Astrocyte of the hippocampus (primary cell): ENCODE measurements at regions not wholly inside any gene's neighbourhood (a gene's known extent, or its start where the extent isn't known, plus 50 kb on each side); places are given as distances from the start of the nearest gene placed in this dataset.
A peak's percentile ranks its signal among the peaks of the same experiment; 100 is the strongest.

Experiments used
- DNase-seq: peaks from one replicate; pipeline ENCODE4 v3.0.0; 2011; ENCODE audit warnings: low read depth, low spot score

GRCh38 chr15:31473385-31474058 lies 146.9 kb downstream of the KLF13 start:
- DNase-seq = no peak

- DNase-seq = no peak
These were observed 147.6 kb downstream of the KLF13 start for GRCh38 chr15:31474059-31474868.

- DNase-seq = no peak
These were observed 149.7 kb downstream of the KLF13 start for GRCh38 chr15:31476236-31476810.

GRCh38 chr15:31476866-31477265 lies 150.2 kb downstream of the KLF13 start:
- DNase-seq = no peak

GRCh38 chr15:31477301-31477700 lies 150.7 kb downstream of the KLF13 start:
- DNase-seq = no peak

GRCh38 chr15:31477851-31478701 lies 151.4 kb downstream of the KLF13 start:
- no peak for DNase-seq

- no peak for DNase-seq
These were observed 152.1 kb downstream of the KLF13 start for GRCh38 chr15:31478702-31479221.

- DNase-seq = no peak
These were observed 153.9 kb downstream of the KLF13 start for GRCh38 chr15:31480356-31481025.

- DNase-seq = no peak
These were observed 154.5 kb downstream of the KLF13 start for GRCh38 chr15:31481142-31481541.

- no peak for DNase-seq
These were observed 155.7 kb downstream of the KLF13 start for GRCh38 chr15:31482122-31482922.

- peak; percentile 46 for DNase-seq
These were observed 156.7 kb downstream of the KLF13 start for GRCh38 chr15:31483053-31483985.

- DNase-seq = no peak
These were observed 157.6 kb downstream of the KLF13 start for GRCh38 chr15:31483986-31484951.

GRCh38 chr15:31484986-31485385 lies 158.4 kb downstream of the KLF13 start:
- no peak for DNase-seq

GRCh38 chr15:31485431-31485830 lies 158.8 kb downstream of the KLF13 start:
- no peak for DNase-seq

GRCh38 chr15:31485911-31486461 lies 159.4 kb downstream of the KLF13 start:
- peak; percentile 20 for DNase-seq

- no peak for DNase-seq
These were observed 159.9 kb downstream of the KLF13 start for GRCh38 chr15:31486506-31486905.

- DNase-seq = no peak
These were observed 160.5 kb downstream of the KLF13 start for GRCh38 chr15:31486906-31487695.
